ENCODE measurements at regions not wholly inside any gene's neighbourhood (a gene's known extent, or its start where the extent isn't known, plus 50 kb on each side); places are given as distances from the start of the nearest gene placed in this dataset.
A peak's percentile ranks its signal among the peaks of the same experiment; 100 is the strongest.

DNA sequence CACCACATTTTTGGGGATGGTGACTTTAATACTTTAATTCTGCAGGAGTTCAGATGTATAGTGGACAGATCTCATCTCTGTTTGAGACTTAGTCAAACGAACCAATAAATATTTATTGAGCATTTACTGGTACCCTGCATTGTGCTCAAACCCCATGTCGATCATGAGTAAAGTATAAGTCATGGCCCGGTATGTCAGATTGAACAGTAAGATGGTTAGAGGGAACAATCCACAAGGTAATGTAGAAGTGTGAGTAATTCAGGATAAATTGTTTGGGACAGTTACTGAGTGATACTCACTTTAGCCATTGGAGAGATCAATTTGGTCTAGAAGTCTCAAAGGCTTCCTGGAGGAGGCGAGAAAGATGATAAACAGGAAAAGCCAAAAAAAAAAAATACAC is 265.5 kb upstream of the C2CD4B start:
- H3K4me3 Mint-ChIP-seq: no peak overlapping the region
- no peaks in the 10 kb centered on the region for H3K27me3 Mint-ChIP-seq (ENCODE audit: insufficient read depth)
- no peak overlapping the region for H3K4me3 ChIP-seq (ENCODE audit: low read length)
- no peaks in the 10 kb centered on the region for H3K9me3 Mint-ChIP-seq
- peaks cover 13% of the 10 kb centered on the region for H3K36me3 Mint-ChIP-seq (ENCODE audit: low read depth)
- no peaks in the 10 kb centered on the region for H3K9me3 ChIP-seq (ENCODE audit: control insufficient read depth, low read length)
- TF ChIP-seq, protein P1, sequence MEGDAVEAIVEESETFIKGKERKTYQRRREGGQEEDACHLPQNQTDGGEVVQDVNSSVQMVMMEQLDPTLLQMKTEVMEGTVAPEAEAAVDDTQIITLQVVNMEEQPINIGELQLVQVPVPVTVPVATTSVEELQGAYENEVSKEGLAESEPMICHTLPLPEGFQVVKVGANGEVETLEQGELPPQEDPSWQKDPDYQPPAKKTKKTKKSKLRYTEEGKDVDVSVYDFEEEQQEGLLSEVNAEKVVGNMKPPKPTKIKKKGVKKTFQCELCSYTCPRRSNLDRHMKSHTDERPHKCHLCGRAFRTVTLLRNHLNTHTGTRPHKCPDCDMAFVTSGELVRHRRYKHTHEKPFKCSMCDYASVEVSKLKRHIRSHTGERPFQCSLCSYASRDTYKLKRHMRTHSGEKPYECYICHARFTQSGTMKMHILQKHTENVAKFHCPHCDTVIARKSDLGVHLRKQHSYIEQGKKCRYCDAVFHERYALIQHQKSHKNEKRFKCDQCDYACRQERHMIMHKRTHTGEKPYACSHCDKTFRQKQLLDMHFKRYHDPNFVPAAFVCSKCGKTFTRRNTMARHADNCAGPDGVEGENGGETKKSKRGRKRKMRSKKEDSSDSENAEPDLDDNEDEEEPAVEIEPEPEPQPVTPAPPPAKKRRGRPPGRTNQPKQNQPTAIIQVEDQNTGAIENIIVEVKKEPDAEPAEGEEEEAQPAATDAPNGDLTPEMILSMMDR (conservative IDR thresholded peaks at IDR 0.05): no peak
- H3K27me3 ChIP-seq (ENCODE audit: control insufficient read depth, insufficient read depth, low read length, poor library complexity, severe bottlenecking): no peaks in the 10 kb centered on the region
- peaks cover 5% of the 10 kb centered on the region for H3K4me1 ChIP-seq (ENCODE audit: control insufficient read depth, insufficient read depth, low read length)
- no peak overlapping the region for H3K27ac ChIP-seq (ENCODE audit: low read depth, low read length)
- no peak overlapping the region for H3K27ac Mint-ChIP-seq
- 94 to 100% methylated on average over 3 of the region's 4 CpGs for WGBS, 2 experiments (ENCODE audit: insufficient coverage in 1 of 2, insufficient read length in 1 of 2)
- DNase-seq: no peak
- H3K36me3 ChIP-seq (ENCODE audit: control insufficient read depth, insufficient read depth, low read length): peaks cover 11% of the 10 kb centered on the region
- peaks cover 33% of the 10 kb centered on the region for H3K4me1 Mint-ChIP-seq
- H3K9ac ChIP-seq (ENCODE audit: extremely low read depth, low read length, poor library complexity, severe bottlenecking): no peak overlapping the region

- H3K36me3 ChIP-seq (ENCODE audit: control insufficient read depth, insufficient read depth, low read length): peaks cover 11% of the 10 kb centered on the region
- no peak for DNase-seq
- WGBS, 2 experiments (ENCODE audit: insufficient coverage in 1 of 2, insufficient read length in 1 of 2): 92 to 96% methylated on average over 5 of the region's 6 CpGs
- H3K4me3 ChIP-seq (ENCODE audit: low read length): no peak overlapping the region
- Mint-ChIP-seq H3K4me1 (peaks cover 29% of the 10 kb centered on the region), H3K27me3 (ENCODE audit: insufficient read depth) (no peaks in the 10 kb centered on the region), H3K4me3 (no peak overlapping the region), H3K27ac (no peak overlapping the region), H3K9me3 (no peaks in the 10 kb centered on the region), H3K36me3 (ENCODE audit: low read depth) (peaks cover 13% of the 10 kb centered on the region)
- H3K4me1 ChIP-seq (ENCODE audit: control insufficient read depth, insufficient read depth, low read length): peaks cover 4% of the 10 kb centered on the region
- H3K27me3 ChIP-seq (ENCODE audit: control insufficient read depth, insufficient read depth, low read length, poor library complexity, severe bottlenecking): no peaks in the 10 kb centered on the region
- TF ChIP-seq, protein P1 (conservative IDR thresholded peaks at IDR 0.05): no peak
- no peaks in the 10 kb centered on the region for H3K9me3 ChIP-seq (ENCODE audit: control insufficient read depth, low read length)
- no peak overlapping the region for H3K9ac ChIP-seq (ENCODE audit: extremely low read depth, low read length, poor library complexity, severe bottlenecking)
- no peak overlapping the region for H3K27ac ChIP-seq (ENCODE audit: low read depth, low read length)
Observed at GRCh38 chr15:62431008-62431797, 266.1 kb upstream of the C2CD4B start.

DNA sequence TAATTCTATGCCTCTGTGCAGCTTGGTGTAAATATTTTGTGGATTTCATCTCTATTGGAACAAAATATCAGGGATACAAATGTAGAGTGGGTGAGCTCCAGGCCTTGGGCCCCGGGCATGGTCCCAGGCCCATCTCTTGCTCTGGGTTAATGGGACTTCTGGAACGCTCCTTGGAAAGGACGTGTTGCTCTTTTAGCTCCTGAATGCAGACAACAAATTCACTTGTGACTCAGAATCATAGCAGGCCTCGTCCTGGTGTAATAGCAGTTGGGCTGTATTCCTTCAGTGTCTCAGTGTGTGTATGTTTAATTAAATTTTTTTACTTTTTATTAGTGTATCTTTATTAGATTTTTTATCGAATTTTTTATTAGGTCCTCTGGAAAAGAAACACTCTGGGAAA is 266.7 kb upstream of the C2CD4B start:
- peak overlapping the region; percentile 60 for H3K27ac Mint-ChIP-seq

More for the DNA sequence above, 266.7 kb upstream of the C2CD4B start:
- Histone ChIP-seq H3K4me1 (ENCODE audit: control insufficient read depth, insufficient read depth, low read length) (peaks cover 2% of the 10 kb centered on the region), H3K27me3 (ENCODE audit: control insufficient read depth, insufficient read depth, low read length, poor library complexity, severe bottlenecking) (no peaks in the 10 kb centered on the region), H3K27ac (ENCODE audit: low read depth, low read length) (no peak overlapping the region), H3K36me3 (ENCODE audit: control insufficient read depth, insufficient read depth, low read length) (peaks cover 11% of the 10 kb centered on the region), H3K4me3 (ENCODE audit: low read length) (no peak overlapping the region), H3K9me3 (ENCODE audit: control insufficient read depth, low read length) (no peaks in the 10 kb centered on the region), H3K9ac (ENCODE audit: extremely low read depth, low read length, poor library complexity, severe bottlenecking) (no peak overlapping the region)
- WGBS, 2 experiments (ENCODE audit: insufficient coverage in 1 of 2, insufficient read length in 1 of 2): 94 to 96% methylated on average over 3 to 5 of the region's 5 CpGs
- Mint-ChIP-seq H3K4me1 (peaks cover 23% of the 10 kb centered on the region), H3K9me3 (no peaks in the 10 kb centered on the region), H3K4me3 (no peak overlapping the region), H3K36me3 (ENCODE audit: low read depth) (peaks cover 13% of the 10 kb centered on the region), H3K27me3 (ENCODE audit: insufficient read depth) (no peaks in the 10 kb centered on the region)
- DNase-seq: no peak
- TF ChIP-seq, protein P1 (conservative IDR thresholded peaks at IDR 0.05): no peak

All from endodermal cell (in vitro differentiated cells).